Tongue (tissue), 1 donor: ENCODE measurements at regions not wholly inside any gene's neighbourhood (a gene's known extent, or its start where the extent isn't known, plus 50 kb on each side); places are given as distances from the start of the nearest gene placed in this dataset.

ENCODE experiments used
- DNase-seq: peaks from one replicate; pipeline ENCODE4 v3.0.0-alpha.2; 2015

DNA sequence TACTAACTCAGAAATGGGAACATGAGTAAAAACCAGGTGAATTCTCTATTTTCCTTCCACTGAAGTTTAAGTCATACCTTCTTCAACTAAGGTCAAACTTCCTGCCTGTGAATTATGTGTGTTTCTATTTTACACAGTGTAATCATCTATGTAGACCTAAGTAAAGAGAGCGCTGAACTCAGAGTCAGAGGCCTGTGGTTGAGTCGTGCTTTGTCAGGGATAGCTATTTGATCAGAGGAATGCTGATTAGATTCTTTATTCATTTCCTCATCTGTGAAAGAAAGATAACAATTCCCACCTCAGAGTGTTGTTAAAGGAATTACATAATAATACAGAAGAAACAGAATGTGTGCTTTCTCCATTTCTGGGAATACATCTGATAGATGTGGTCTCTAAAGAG, 654.1 kb downstream of the STIM2 start:
- DNase-seq, result no peak

DNA sequence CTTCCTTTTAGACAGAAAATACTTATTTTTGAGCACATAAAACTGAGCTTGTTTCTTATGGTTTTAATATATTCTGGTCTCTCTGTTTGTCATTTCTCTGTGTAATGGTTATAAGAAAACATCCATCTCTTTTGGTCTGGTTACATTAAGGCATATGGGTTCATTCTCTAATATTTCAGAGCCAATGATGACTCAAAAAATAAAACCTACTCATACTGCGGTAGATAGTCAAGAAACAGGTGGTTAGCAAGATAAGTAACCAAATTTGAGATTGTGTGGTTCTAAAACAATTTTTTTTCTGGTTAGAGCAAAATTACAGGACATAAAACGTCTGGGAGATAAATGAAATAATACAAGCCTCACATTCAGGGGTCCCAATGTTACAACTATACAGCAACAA, 654.5 kb downstream of the STIM2 start:
- no peak for DNase-seq

DNA sequence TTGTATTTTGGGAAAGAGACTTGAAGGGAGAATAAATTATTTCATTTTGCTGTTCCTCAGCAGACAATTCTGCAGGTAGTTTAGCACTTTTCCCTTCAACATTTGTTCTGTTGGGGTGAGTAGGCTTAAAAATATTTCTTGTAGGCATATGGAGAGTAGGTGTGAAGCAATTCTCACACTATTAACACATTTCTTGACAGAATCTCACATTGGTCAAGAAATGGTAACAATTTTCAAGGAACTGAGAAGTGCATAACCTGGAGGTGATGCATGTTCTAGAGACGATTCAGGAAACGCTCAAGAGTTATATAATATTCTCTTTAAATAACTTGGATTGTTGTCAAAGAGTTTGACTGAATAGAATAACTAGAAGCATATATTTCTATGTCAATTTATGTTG, 658.2 kb downstream of the STIM2 start:
- DNase-seq, result no peak

DNA sequence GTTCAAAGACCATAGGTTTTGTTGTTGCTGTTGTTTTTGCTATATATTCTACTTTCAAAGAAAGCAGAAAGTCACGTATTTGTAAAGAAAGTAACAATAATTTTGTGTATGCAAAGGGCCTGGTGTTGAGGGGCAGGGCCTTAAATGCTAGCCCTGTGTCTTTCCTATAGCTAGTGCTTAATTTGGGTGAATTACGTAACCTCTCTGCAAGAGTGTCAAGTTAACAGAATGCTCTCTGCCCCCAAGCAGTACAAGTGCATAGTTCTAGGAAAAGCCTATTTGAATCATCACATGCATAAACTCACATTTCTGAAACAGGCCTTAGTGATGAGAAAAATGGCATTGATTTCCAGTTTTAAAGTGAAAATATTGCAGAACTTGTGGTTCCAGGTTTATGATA, 663.6 kb downstream of the STIM2 start:
- DNase-seq, result no peak

DNA sequence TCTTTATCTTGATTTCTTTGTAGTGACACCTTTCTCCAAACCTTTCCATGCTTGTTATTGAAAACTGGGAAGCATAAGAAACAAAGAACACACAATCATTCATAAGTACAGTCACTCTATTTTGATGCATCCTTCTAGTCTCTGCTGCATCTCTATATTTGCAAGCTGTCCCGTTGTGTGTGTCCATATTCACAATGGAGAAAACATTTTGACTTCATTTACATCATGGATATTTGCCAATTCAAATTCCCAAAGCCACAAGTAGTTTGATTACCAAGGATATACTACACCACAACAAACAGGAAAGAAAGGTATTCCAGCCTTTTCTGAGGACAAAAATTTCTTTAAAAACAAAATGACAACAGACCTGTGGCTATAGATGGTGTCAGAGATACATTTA, 673.8 kb downstream of the STIM2 start:
- no peak for DNase-seq

DNA sequence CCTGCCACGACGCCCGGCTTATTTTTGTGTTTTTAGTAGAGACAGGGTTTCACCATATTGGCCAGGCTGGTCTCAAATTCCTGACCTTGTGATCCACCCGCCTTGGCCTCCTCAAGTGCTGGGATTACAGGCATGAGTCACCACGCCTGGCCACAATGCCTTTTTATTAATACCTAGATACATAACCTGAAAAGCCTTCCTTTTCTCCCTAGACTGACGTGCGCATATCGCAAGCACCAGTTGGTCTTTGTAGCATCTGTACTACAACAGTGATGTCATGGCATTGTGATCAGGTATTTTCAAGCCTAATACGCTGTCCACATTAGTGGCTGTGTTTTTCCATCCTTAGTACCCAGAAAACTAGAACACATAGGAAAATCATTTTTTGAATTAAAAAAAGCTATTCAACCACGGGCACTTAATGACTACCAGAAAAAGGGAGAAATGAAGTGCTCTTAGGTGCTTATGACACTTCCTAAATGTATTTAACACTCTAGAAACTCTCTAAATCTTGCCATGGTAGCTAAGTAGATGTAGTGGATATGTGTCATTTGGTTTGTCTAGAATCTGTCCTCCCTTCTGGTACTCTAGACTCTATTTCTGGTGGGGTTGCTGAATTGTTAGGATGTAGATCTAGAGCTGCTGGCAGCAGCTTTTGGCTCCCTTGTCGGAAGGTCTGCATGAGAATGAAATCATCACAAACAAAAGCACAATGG, 707.8 kb downstream of the STIM2 start:
- no peak for DNase-seq

DNA sequence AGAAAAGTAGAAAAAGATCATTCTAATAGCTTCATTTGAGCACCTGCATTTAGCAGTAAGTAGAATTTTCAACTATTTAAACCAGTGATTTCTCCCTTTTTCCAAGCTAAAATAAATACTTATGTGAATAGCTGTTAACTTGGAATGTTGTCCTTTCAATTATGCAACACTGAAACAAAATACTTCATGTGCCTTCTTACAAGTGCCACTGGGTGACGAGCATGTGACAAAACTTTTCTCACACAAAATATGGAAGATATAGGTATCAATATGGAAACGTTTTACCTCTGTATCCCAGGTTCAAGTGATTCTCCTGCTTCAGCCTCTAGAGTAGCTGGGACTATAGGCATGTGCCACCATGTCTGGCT, 708.3 kb downstream of the STIM2 start:
- no peak for DNase-seq

DNA sequence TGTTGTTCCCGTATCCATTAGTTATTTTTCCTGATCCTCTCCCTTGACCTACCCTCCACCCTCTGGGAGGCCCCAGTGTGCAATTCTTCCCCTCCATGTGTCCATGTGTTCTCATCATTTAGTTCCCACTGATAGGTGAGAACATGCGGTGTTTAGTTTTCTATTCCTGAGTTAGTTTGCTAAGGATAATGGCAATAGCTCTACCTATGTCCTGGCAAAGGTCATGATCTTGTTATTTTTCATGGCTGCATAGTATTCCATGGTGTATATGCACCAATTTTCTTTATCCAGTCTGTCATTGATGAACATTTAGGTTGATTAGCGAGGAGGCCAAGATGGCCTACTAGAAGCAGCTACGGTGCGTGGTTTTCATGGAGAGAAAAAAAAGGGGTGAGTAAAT, 714.1 kb downstream of the STIM2 start:
- no peak for DNase-seq

DNA sequence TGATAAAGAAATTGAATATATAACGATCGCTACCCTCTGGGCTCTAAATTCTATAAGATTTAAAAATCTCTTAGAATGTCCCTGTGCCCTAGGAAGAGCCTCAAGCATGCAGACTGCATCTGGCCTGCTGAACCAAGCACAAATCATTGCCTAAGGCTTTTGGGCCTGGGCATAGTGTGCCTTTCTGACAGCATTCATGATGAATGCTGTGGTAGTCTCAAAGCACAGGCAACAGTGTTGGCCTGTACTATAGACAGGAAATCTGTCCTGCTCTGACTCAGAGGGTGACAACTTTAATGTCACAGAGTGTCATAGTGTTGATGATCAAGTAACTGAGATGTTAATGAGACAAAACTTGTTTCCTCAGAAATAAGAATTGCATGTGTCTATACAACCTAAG, 717.3 kb downstream of the STIM2 start:
- DNase-seq, result no peak

DNA sequence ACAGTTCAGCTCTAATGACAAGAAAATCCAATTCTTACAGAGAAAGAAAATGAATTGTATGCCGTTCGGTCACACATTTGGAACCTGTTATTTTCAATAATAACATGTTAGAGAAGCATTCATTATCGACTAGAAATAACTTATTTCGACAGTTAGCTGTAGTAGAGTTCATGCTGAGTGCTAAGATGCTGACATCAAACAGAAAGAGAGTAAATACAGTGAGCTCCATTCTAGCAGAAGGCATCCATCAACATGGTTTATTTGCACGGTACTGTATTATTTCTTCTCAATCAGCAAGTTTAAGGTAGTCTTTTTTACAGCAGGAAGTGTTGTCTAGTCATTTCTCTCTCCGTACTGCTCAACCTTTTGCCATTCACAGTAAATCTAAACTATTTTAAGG, 732.1 kb downstream of the STIM2 start:
- no peak for DNase-seq

DNA sequence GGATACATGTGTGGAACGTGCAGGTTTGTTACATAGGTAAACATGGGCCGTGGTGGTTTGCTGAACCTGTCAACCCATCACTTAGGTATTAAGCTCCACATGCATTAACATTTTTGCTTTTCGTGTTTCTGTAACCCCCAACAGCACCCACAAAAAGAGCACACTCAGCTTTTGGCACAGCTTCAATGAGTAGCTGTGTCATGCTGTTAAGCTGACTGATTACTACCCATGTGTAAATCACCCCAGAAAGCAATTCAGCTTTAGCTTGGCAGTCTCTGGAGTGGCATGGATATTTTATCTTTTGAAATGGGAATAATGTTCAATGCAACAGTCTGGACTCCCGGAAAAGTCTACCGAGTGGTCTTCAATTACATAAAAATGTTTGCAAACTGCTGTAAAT, 734.3 kb downstream of the STIM2 start:
- DNase-seq, result no peak

DNA sequence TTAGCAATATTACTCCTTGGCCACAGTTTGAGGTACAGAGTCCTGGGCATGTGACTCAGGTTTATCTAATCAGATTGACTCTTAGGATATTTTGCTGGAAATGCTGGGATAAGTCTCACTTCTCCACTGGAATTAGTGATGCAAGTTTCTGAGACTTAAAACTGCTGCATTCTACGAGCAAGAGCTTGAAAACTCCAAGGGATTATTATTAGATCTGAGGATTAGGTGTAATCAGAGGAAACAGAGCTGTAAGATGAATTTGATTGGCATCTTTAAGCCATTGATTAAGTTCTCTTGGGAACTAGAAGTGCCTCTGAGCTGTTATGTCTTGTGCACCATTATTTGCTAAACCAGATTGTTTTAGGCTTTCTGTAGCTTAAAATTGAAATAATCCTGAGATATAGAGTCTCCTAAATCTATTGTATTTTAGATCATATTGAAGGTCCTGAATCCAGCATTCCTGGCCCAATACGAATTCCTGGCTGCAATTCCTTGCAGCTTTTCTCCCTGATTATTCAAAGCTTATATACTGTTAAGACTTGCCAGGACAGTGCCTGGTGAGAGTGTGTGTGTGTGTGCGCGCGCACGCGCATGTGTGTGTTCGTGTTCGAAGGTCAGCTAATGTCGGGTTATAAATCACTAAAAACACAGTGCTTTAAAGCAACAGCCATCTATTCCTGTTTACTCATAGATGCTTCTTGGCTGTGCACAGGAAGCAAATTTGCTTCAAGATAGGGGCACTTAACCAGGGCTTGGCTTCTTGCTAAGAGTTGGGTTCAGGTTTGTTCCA, 735.1 kb downstream of the STIM2 start:
- DNase-seq, result no peak

DNA sequence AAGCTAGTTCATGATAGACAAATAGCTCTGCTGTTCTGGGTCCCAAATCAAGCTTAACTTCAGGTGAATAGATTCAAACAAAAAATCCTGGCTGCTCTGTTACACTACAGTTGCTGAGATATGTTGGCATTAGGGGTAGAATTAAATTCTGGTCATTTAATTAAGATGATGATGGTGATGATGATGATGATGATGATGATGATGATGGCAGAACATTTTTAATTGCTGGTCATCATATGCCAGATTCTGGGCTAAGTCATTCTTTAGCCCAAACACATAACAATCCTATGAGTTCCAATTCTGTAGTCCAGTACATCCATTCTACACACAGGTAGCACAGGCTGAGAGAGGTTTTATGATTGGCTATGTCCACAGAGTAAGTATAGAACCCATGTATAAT, 741.5 kb downstream of the STIM2 start:
- no peak for DNase-seq

DNA sequence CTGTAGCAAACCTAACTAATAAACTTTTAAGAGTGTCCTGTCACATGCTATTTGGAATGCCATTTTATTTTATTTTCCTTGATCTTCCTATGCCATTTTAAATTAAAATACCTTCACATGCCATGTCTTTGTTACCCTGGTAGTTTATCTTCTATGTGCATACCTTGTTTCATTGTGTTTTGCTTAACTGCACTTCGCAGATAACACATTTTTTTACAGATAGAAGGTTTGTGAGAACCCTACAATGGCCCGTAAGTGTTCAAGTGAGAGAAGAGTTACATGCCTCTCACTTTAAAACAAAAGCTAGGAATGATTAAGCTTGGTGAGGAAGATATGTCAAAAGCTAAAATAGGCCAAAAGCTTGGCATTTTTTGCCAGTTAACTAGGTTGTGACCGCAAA, 744.1 kb downstream of the STIM2 start:
- no peak for DNase-seq

DNA sequence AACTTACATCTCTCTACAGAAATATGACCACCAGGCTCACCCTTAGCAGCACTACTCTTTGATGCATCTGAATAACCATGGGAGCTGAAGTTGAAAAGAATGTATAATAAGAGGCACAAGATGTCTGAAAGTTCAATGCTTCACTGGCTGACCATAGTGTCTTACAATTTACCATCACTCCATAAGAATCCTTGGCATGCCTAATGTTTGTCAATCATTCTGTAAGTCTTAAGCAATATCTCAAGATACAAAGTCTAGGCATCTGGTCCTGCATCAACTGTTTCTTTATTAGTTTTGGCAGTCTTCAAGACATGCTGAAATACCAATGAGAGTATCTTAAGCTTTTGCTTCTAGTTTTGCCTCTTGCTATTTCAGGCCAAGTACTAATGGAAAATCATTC, 755.5 kb downstream of the STIM2 start:
- no peak for DNase-seq

DNA sequence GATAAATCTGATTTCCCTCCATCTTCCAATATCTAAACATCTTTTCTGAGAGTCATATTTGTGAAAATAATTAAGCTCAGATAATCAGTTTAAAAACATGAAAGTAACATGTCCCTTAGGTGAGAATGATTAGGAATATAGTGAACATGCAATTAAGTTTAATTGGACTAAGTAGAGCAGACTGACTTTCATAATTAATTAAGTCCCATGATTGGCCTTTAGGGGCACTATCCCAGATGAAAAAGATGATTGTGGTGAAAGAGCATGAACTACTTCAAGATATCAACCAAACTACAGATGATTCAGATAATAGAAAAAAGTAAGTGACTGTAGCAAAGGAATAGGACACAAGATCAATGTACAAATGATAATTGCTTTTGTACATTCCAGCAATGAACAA, 758.8 kb downstream of the STIM2 start:
- no peak for DNase-seq

DNA sequence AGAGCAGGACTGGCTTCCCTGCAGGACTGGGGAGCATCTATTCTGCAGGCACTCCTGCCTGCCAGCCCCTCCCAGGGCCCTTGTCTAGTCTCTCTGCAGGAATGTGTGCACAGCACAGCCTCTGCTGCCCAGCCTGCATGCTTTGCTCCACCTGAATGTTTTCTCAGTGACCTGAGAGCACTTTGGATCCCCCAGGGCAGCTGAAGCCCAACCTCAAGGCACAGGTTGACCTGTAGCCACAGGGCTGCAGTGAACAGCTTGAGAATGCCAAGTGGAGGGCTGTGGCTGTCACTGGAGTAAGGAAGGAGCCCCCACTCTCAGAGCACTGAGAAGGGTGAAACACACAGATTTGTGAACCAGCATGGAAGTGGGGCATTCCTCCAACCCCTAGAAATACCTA, 760.2 kb downstream of the STIM2 start:
- no peak for DNase-seq

DNA sequence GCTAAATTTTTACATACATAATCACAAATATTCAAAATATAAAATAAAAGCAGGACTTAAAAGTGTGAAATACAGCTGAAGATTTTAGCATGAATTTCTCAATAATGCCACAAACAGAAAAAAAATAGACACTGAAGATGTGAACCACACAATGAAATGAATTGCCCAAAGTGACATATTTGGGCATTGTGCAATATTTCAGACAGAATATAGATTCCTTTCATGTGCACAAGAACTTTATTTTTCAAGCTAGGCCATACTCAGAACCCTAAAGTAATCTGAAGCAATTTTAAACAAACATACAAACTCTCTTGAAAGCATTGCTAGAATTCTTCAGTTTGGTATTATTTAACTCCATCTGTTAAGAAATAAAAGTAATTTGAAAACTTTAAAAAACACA, 764.1 kb downstream of the STIM2 start:
- no peak for DNase-seq

DNA sequence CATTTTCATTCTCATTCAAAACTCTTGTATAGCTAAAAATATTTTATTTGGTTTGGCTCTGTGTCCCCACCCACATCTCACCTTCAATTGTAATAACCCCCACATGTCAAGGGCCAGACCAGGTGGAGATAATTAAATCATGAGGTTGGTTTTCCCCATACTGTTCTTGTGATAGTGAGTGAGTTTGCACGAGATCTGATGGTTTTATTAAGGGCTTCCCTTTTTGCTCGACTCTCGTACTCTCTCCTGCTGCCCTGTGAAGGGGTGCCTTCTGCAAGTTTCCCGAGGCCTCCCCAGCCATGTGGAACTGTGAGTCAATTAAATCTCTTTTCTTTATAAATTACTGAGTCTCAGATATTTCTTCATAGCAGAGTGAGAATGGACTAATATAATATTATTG, 768.0 kb downstream of the STIM2 start:
- no peak for DNase-seq

DNA sequence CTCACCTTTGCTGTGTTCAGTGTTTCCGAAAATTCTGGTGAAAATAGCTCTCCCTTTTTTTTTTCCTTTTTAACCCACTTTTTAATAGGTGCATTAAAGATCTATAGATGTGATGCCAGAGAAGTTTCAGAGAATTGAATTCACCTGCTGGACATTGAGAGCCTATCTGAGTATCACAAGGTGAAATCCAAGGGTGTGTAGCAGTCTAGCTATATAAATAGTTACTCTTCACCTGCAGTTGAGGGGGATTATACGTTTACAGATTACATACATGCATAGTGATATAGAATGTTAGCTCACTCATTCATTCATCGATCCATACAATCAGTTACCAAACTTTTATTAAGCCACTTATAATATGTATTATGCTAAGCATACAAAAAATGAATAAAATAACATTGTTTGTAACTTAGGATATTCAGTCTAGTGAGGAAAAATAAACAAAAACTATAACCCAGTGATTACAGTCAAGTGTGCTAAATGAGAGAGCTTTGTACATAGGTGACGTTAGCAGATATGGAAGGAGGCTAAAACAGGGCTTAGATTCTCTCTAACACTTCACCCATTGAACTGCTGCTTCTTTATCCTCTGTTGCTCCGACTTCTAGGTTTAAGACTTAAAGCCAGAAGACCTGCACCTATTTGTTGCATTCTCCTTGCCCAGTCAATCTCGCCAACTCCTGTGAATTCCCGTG, 769.0 kb downstream of the STIM2 start:
- DNase-seq, result no peak

DNA sequence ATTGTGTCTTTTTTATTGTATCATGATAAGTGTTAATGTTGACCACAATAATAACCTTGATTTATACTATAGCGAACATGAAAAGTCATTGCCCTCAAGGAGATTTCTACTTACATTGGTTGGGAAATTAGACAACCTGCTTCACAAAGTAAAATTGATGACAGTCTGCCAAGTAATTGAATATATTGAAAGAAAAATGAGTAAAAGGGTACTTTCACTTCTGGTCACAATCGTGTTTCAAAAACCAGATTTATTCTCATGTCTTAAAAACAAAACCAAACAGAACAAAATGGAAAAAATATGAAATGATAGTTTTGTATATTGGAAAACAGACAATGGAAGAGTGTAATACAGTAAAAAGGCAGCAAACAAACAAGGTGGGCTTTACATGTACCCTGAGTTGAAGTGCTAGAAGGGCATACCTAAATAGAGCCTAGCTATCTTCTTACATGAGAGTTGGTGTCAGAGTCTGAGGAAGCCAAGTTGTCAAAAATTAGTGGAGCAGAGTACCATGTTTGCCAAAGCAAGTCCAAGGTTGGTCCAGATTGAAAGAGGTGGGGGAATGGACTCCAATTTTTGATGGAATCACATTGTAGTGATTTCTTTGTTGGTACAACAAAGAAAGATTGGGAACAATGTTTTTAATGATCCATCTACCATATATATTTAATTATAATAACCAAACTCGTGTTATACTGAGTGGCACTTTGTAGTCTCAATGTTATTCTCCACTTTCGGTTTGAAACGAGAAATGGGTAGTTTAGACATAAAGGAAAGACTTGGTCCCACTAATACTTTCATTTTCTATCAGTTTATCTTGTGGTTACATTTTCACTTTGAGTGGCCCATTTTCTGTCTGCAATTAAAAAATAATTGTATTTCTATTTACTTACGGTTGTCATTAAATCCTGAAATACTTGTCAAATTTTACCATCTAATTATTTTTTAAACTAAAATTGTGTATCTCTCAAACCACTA, 775.6 kb downstream of the STIM2 start:
- DNase-seq, result no peak

DNA sequence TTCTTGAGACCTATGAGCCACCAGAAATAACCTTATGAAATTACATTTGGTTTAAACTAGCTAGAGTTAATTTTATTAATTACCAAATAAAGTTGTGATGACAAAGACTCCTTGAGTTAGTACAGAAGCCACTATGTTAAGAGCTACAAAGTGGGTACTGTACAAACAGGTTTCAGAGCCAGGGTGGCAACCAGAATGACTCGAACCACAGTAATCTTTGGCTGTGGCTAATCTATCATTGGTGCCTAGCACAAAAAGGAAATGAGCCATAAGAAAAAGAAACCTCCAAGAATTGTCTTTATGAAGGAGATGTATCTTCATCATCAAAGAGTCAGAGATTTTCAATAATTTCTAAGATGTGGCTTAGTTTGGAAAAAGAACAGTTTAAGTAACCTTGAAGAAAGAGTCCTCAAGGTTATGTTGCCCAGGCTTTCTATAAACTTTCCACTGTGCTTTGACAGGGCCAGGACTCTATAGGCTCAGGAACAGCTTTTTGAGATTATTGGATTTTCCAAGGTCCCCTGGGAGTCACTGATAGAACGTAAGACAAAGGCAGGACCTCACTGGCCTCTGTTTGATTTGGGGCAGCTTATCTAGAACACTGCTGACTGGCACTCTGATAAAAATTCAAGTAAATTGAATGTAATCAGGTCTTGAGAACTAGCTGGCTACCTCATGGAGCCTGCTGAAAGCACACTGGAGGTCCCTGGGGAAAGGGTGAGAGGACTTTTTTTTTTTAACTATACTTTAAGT, 777.7 kb downstream of the STIM2 start:
- DNase-seq, result no peak
